ENCODE measurements at regions not wholly inside any gene's neighbourhood (a gene's known extent, or its start where the extent isn't known, plus 50 kb on each side); places are given as distances from the start of the nearest gene placed in this dataset.

DNA sequence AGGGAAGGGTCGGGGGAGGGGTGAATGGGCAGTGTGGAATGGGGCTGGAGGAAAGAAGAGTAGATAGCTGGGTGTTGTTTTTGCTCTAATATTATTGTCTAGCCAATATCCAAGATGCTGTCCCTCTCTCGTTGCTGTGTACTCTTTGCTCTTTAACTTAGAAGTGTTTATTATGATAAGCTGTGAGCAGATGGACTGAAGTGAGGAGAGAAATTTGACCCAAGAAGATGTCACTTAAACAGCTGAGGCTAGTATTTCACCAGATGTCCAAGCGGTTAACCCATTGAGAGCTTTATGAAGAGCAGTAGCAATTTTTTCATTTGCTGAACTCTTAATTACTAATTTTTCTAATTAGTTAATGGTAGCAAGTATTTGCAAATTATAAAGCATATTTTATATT is 212.2 kb upstream of the TP63 start:
- no peaks in the 10 kb centered on the region for H3K9me3 ChIP-seq (ENCODE audit: control insufficient read depth in 4 of 4, low read length in 3 of 4)
- WGBS, result 73% methylated on average over 3 of the region's 3 CpGs
- H3K36me3 ChIP-seq (ENCODE audit: control insufficient read depth in 4 of 4, insufficient read depth in 3 of 4, low read depth in 1 of 4, low read length in 3 of 4), result no peaks in the 10 kb centered on the region
- no peak overlapping the region for H3K9ac ChIP-seq (ENCODE audit: low read depth in 1 of 2, low read length in 2 of 2)
- H3K4me1 ChIP-seq (ENCODE audit: control insufficient read depth in 4 of 4, insufficient read depth in 4 of 4, low read length in 3 of 4), result no peaks in the 10 kb centered on the region
- H3K27me3 ChIP-seq (ENCODE audit: control insufficient read depth in 4 of 4, insufficient read depth in 4 of 4, low read length in 3 of 4), result no peaks in the 10 kb centered on the region
- DNase-seq (ENCODE audit: low spot score), result no peak
- no peak overlapping the region for H3K4me3 ChIP-seq (ENCODE audit: low read depth in 1 of 3, low read length in 3 of 3)
- TF ChIP-seq, protein P1, sequence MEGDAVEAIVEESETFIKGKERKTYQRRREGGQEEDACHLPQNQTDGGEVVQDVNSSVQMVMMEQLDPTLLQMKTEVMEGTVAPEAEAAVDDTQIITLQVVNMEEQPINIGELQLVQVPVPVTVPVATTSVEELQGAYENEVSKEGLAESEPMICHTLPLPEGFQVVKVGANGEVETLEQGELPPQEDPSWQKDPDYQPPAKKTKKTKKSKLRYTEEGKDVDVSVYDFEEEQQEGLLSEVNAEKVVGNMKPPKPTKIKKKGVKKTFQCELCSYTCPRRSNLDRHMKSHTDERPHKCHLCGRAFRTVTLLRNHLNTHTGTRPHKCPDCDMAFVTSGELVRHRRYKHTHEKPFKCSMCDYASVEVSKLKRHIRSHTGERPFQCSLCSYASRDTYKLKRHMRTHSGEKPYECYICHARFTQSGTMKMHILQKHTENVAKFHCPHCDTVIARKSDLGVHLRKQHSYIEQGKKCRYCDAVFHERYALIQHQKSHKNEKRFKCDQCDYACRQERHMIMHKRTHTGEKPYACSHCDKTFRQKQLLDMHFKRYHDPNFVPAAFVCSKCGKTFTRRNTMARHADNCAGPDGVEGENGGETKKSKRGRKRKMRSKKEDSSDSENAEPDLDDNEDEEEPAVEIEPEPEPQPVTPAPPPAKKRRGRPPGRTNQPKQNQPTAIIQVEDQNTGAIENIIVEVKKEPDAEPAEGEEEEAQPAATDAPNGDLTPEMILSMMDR (IDR thresholded peaks at IDR 0.05; ENCODE audit: low read depth, low read length, missing input control), result no peak
- no peak for TF ChIP-seq SP1 (IDR thresholded peaks at IDR 0.05)
- TF ChIP-seq EGR1 (IDR thresholded peaks at IDR 0.05; ENCODE audit: low read depth in 2 of 2), result no peak
- TF ChIP-seq FOXA2 (IDR thresholded peaks at IDR 0.05), result no peak
- TF ChIP-seq, protein P2, sequence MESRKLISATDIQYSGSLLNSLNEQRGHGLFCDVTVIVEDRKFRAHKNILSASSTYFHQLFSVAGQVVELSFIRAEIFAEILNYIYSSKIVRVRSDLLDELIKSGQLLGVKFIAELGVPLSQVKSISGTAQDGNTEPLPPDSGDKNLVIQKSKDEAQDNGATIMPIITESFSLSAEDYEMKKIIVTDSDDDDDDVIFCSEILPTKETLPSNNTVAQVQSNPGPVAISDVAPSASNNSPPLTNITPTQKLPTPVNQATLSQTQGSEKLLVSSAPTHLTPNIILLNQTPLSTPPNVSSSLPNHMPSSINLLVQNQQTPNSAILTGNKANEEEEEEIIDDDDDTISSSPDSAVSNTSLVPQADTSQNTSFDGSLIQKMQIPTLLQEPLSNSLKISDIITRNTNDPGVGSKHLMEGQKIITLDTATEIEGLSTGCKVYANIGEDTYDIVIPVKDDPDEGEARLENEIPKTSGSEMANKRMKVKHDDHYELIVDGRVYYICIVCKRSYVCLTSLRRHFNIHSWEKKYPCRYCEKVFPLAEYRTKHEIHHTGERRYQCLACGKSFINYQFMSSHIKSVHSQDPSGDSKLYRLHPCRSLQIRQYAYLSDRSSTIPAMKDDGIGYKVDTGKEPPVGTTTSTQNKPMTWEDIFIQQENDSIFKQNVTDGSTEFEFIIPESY (IDR thresholded peaks at IDR 0.05), result no peak
- TF ChIP-seq JUND (IDR thresholded peaks at IDR 0.05), result no peak
- TF ChIP-seq RXRA (IDR thresholded peaks at IDR 0.05), result no peak
- TF ChIP-seq HNF4A (conservative IDR thresholded peaks at IDR 0.05), result no peak
- TF ChIP-seq NR2F2 (IDR thresholded peaks at IDR 0.05), result no peak
- H3K27ac ChIP-seq (ENCODE audit: low read depth in 1 of 2, low read length in 2 of 2), result no peak overlapping the region

DNA sequence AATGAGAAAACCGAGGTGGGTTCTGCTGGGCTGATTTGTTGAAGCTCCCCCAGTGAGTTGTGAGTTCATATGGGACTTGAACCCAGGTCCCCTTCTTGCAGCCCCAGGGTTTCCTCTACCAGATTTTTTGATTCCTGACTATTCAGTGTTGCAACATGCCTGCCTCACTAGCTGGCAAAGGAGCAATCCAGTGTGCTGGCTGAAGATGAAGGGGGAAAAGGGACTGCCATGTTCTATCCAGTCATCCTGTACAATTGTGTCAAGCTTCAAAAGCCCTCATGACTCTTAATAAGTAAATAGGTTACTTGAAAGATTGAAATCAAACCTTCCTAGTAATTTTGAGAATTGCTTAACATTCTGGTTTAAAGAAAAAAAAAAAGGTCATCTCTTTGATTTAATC is 211.5 kb upstream of the TP63 start:
- Histone ChIP-seq H3K36me3 (ENCODE audit: control insufficient read depth in 4 of 4, insufficient read depth in 3 of 4, low read depth in 1 of 4, low read length in 3 of 4) (no peaks in the 10 kb centered on the region), H3K4me1 (ENCODE audit: control insufficient read depth in 4 of 4, insufficient read depth in 4 of 4, low read length in 3 of 4) (no peaks in the 10 kb centered on the region), H3K27me3 (ENCODE audit: control insufficient read depth in 4 of 4, insufficient read depth in 4 of 4, low read length in 3 of 4) (no peaks in the 10 kb centered on the region), H3K9ac (ENCODE audit: low read depth in 1 of 2, low read length in 2 of 2) (no peak overlapping the region), H3K27ac (ENCODE audit: low read depth in 1 of 2, low read length in 2 of 2) (no peak overlapping the region), H3K4me3 (ENCODE audit: low read depth in 1 of 3, low read length in 3 of 3) (no peak overlapping the region), H3K9me3 (ENCODE audit: control insufficient read depth in 4 of 4, low read length in 3 of 4) (no peaks in the 10 kb centered on the region)
- no peak for DNase-seq (ENCODE audit: low spot score)
- TF ChIP-seq HNF4G (IDR thresholded peaks at IDR 0.05), result no peak
- TF ChIP-seq TAF1 (conservative IDR thresholded peaks at IDR 0.05), result no peak
- TF ChIP-seq NR2F2 (IDR thresholded peaks at IDR 0.05), result no peak
- TF ChIP-seq FOXA1 (IDR thresholded peaks at IDR 0.05), result no peak
- TF ChIP-seq, protein P3, sequence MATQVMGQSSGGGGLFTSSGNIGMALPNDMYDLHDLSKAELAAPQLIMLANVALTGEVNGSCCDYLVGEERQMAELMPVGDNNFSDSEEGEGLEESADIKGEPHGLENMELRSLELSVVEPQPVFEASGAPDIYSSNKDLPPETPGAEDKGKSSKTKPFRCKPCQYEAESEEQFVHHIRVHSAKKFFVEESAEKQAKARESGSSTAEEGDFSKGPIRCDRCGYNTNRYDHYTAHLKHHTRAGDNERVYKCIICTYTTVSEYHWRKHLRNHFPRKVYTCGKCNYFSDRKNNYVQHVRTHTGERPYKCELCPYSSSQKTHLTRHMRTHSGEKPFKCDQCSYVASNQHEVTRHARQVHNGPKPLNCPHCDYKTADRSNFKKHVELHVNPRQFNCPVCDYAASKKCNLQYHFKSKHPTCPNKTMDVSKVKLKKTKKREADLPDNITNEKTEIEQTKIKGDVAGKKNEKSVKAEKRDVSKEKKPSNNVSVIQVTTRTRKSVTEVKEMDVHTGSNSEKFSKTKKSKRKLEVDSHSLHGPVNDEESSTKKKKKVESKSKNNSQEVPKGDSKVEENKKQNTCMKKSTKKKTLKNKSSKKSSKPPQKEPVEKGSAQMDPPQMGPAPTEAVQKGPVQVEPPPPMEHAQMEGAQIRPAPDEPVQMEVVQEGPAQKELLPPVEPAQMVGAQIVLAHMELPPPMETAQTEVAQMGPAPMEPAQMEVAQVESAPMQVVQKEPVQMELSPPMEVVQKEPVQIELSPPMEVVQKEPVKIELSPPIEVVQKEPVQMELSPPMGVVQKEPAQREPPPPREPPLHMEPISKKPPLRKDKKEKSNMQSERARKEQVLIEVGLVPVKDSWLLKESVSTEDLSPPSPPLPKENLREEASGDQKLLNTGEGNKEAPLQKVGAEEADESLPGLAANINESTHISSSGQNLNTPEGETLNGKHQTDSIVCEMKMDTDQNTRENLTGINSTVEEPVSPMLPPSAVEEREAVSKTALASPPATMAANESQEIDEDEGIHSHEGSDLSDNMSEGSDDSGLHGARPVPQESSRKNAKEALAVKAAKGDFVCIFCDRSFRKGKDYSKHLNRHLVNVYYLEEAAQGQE (IDR thresholded peaks at IDR 0.05), result no peak
- no peak for TF ChIP-seq EGR1 (IDR thresholded peaks at IDR 0.05; ENCODE audit: low read depth in 2 of 2)
- TF ChIP-seq HNF4A (conservative IDR thresholded peaks at IDR 0.05), result no peak
- TF ChIP-seq RAD21 (IDR thresholded peaks at IDR 0.05), result no peak
- no peak for TF ChIP-seq GABPA (IDR thresholded peaks at IDR 0.05 in 1 of 2, conservative IDR thresholded peaks at IDR 0.05 in 1 of 2)
- TF ChIP-seq, protein P2 (IDR thresholded peaks at IDR 0.05), result no peak
- no peak for TF ChIP-seq SP1 (IDR thresholded peaks at IDR 0.05)
- WGBS, result 80% methylated on average over 1 of the region's 1 CpG

Data from liver (tissue), 8 donors.